Activated naive CD4-positive, alpha-beta T cell treated with anti-CD3 and anti-CD28 coated beads, Interleukin-2, amount 10 ng/mL, durations not matched to agents 7 days and 5 days (primary cell): ENCODE measurements at regions not wholly inside any gene's neighbourhood (a gene's known extent, or its start where the extent isn't known, plus 50 kb on each side); places are given as distances from the start of the nearest gene placed in this dataset.

Source experiments
- CTCF ChIA-PET: fragments of 350-600 bp; sonication (Branson Sonifier 250); formaldehyde crosslinking; loops from one replicate; lab custom pipeline; 2021; ENCODE audit warnings: antibody characterized with exemption; lab: Charles Lee
- DNase-seq: peaks from one replicate; pipeline ENCODE4 v3.0.0-alpha.2; 2020
- H3K27ac Mint-ChIP-seq: one replicate; pipeline ENCODE4 v1.8.0; 2021; ENCODE audit warnings: mild to moderate bottlenecking, moderate library complexity, mixed read lengths
- H3K27me3 Mint-ChIP-seq: one replicate; pipeline ENCODE4 v1.8.0; 2021; ENCODE audit warnings: mild to moderate bottlenecking, mixed read lengths
- H3K36me3 Mint-ChIP-seq: one replicate; pipeline ENCODE4 v1.8.0; 2021; ENCODE audit warnings: mixed read lengths
- H3K4me1 Mint-ChIP-seq: one replicate; pipeline ENCODE4 v1.8.0; 2021; ENCODE audit warnings: mixed read lengths
- H3K4me3 Mint-ChIP-seq: one replicate; pipeline ENCODE4 v1.8.0; 2021; ENCODE audit warnings: mild to moderate bottlenecking, moderate library complexity, mixed read lengths
- H3K9me3 Mint-ChIP-seq: one replicate; pipeline ENCODE4 v1.8.0; 2021; ENCODE audit warnings: mixed read lengths

GRCh38 chr11:127670374-127671119 is 670.0 kb upstream of the KIRREL3 start:
- Mint-ChIP-seq H3K9me3 (no peaks in the 10 kb centered on the region), H3K27ac (no peak overlapping the region), H3K27me3 (no peaks in the 10 kb centered on the region), H3K4me3 (no peak overlapping the region), H3K36me3 (no peaks in the 10 kb centered on the region), H3K4me1 (no peaks in the 10 kb centered on the region)
- DNase-seq: no peak
- CTCF ChIA-PET: no interaction called here

GRCh38 chr11:127656116-127656836 is 655.7 kb upstream of the KIRREL3 start:
- Mint-ChIP-seq H3K27ac (no peak overlapping the region), H3K9me3 (no peaks in the 10 kb centered on the region), H3K27me3 (no peaks in the 10 kb centered on the region), H3K36me3 (no peaks in the 10 kb centered on the region), H3K4me1 (no peaks in the 10 kb centered on the region), H3K4me3 (no peak overlapping the region)
- CTCF ChIA-PET: no interaction called here
- DNase-seq: no peak

GRCh38 chr11:127653076-127653475 is 652.5 kb upstream of the KIRREL3 start:
- no peaks in the 10 kb centered on the region for H3K4me1 Mint-ChIP-seq
- H3K27me3 Mint-ChIP-seq: no peaks in the 10 kb centered on the region
- no peak overlapping the region for H3K27ac Mint-ChIP-seq
- H3K9me3 Mint-ChIP-seq: no peaks in the 10 kb centered on the region
- CTCF ChIA-PET: no interaction called here
- no peak overlapping the region for H3K4me3 Mint-ChIP-seq
- no peak for DNase-seq
- no peaks in the 10 kb centered on the region for H3K36me3 Mint-ChIP-seq

- DNase-seq: no peak
- H3K4me1 Mint-ChIP-seq: no peaks in the 10 kb centered on the region
- no peaks in the 10 kb centered on the region for H3K9me3 Mint-ChIP-seq
- CTCF ChIA-PET: no interaction called here
- no peak overlapping the region for H3K27ac Mint-ChIP-seq
- no peaks in the 10 kb centered on the region for H3K36me3 Mint-ChIP-seq
- no peak overlapping the region for H3K4me3 Mint-ChIP-seq
- no peaks in the 10 kb centered on the region for H3K27me3 Mint-ChIP-seq
These were observed 651.3 kb upstream of the KIRREL3 start for GRCh38 chr11:127651888-127652221.

- no peaks in the 10 kb centered on the region for H3K27me3 Mint-ChIP-seq
- H3K4me3 Mint-ChIP-seq: no peak overlapping the region
- H3K36me3 Mint-ChIP-seq: no peaks in the 10 kb centered on the region
- DNase-seq: no peak
- CTCF ChIA-PET: no interaction called here
- no peak overlapping the region for H3K27ac Mint-ChIP-seq
- H3K9me3 Mint-ChIP-seq: no peaks in the 10 kb centered on the region
- H3K4me1 Mint-ChIP-seq: no peaks in the 10 kb centered on the region
These were observed 650.8 kb upstream of the KIRREL3 start for GRCh38 chr11:127651175-127651887.

- Mint-ChIP-seq H3K4me1 (no peaks in the 10 kb centered on the region), H3K4me3 (no peak overlapping the region), H3K27me3 (no peaks in the 10 kb centered on the region), H3K27ac (no peak overlapping the region), H3K9me3 (no peaks in the 10 kb centered on the region), H3K36me3 (no peaks in the 10 kb centered on the region)
- CTCF ChIA-PET: no interaction called here
- DNase-seq: no peak
These were observed 649.4 kb upstream of the KIRREL3 start for GRCh38 chr11:127649958-127650357.

- H3K27ac Mint-ChIP-seq: no peak overlapping the region
- no peaks in the 10 kb centered on the region for H3K9me3 Mint-ChIP-seq
- no peaks in the 10 kb centered on the region for H3K4me1 Mint-ChIP-seq
- DNase-seq: no peak
- no peak overlapping the region for H3K4me3 Mint-ChIP-seq
- CTCF ChIA-PET: no interaction called here
- H3K36me3 Mint-ChIP-seq: no peaks in the 10 kb centered on the region
- no peaks in the 10 kb centered on the region for H3K27me3 Mint-ChIP-seq
These were observed 648.5 kb upstream of the KIRREL3 start for GRCh38 chr11:127649071-127649470.

- CTCF ChIA-PET: no interaction called here
- no peaks in the 10 kb centered on the region for H3K36me3 Mint-ChIP-seq
- no peak overlapping the region for H3K27ac Mint-ChIP-seq
- H3K4me3 Mint-ChIP-seq: no peak overlapping the region
- H3K27me3 Mint-ChIP-seq: no peaks in the 10 kb centered on the region
- H3K4me1 Mint-ChIP-seq: no peaks in the 10 kb centered on the region
- no peaks in the 10 kb centered on the region for H3K9me3 Mint-ChIP-seq
- DNase-seq: no peak
These were observed 648.0 kb upstream of the KIRREL3 start for GRCh38 chr11:127648583-127648982.

GRCh38 chr11:127644366-127644765 is 643.8 kb upstream of the KIRREL3 start:
- H3K27ac Mint-ChIP-seq: no peak overlapping the region
- DNase-seq: no peak
- no peaks in the 10 kb centered on the region for H3K27me3 Mint-ChIP-seq
- no peak overlapping the region for H3K4me3 Mint-ChIP-seq
- CTCF ChIA-PET: no interaction called here
- no peaks in the 10 kb centered on the region for H3K4me1 Mint-ChIP-seq
- H3K36me3 Mint-ChIP-seq: no peaks in the 10 kb centered on the region
- no peaks in the 10 kb centered on the region for H3K9me3 Mint-ChIP-seq

GRCh38 chr11:127643268-127644058 is 642.9 kb upstream of the KIRREL3 start:
- DNase-seq: no peak
- no peaks in the 10 kb centered on the region for H3K4me1 Mint-ChIP-seq
- H3K4me3 Mint-ChIP-seq: no peak overlapping the region
- H3K27ac Mint-ChIP-seq: no peak overlapping the region
- H3K9me3 Mint-ChIP-seq: no peaks in the 10 kb centered on the region
- no peaks in the 10 kb centered on the region for H3K36me3 Mint-ChIP-seq
- no peaks in the 10 kb centered on the region for H3K27me3 Mint-ChIP-seq
- CTCF ChIA-PET: no interaction called here

- no peaks in the 10 kb centered on the region for H3K27me3 Mint-ChIP-seq
- no peak overlapping the region for H3K27ac Mint-ChIP-seq
- CTCF ChIA-PET: no interaction called here
- H3K36me3 Mint-ChIP-seq: no peaks in the 10 kb centered on the region
- H3K4me3 Mint-ChIP-seq: no peak overlapping the region
- H3K9me3 Mint-ChIP-seq: no peaks in the 10 kb centered on the region
- no peak for DNase-seq
- H3K4me1 Mint-ChIP-seq: no peaks in the 10 kb centered on the region
These were observed 640.2 kb upstream of the KIRREL3 start for GRCh38 chr11:127640561-127641451.

GRCh38 chr11:127639916-127640315 is 639.3 kb upstream of the KIRREL3 start:
- no peak for DNase-seq
- Mint-ChIP-seq H3K4me3 (no peak overlapping the region), H3K4me1 (no peaks in the 10 kb centered on the region), H3K27ac (no peak overlapping the region), H3K9me3 (no peaks in the 10 kb centered on the region), H3K27me3 (no peaks in the 10 kb centered on the region), H3K36me3 (no peaks in the 10 kb centered on the region)
- CTCF ChIA-PET: no interaction called here

- DNase-seq: no peak
- Mint-ChIP-seq H3K27ac (no peak overlapping the region), H3K27me3 (no peaks in the 10 kb centered on the region), H3K4me3 (no peak overlapping the region), H3K9me3 (no peaks in the 10 kb centered on the region), H3K36me3 (no peaks in the 10 kb centered on the region), H3K4me1 (no peaks in the 10 kb centered on the region)
- CTCF ChIA-PET: no interaction called here
These were observed 632.6 kb upstream of the KIRREL3 start for GRCh38 chr11:127632976-127633680.
